B cell (primary cell): ENCODE measurements at regions not wholly inside any gene's neighbourhood (a gene's known extent, or its start where the extent isn't known, plus 50 kb on each side); places are given as distances from the start of the nearest gene placed in this dataset.

Experiments
- ATAC-seq: fragments of 200-7000 bp; cut with Tn5 transposase; one replicate; pipeline ENCODE4 v1.10.0; 2021; ENCODE audit warnings: low read depth, mild to moderate bottlenecking, moderate number of reproducible peaks, moderate library complexity
- CTCF ChIA-PET: fragments of 350-600 bp; sonication (Branson Sonifier 250); formaldehyde crosslinking; loops from one replicate; lab custom pipeline; 2021; ENCODE audit warnings: antibody characterized with exemption, inconsistent platforms; lab: Charles Lee
- POLR2A ChIA-PET: fragments of 350-600 bp; sonication (Branson Sonifier 250); formaldehyde crosslinking; loops from one replicate; lab custom pipeline; 2021; ENCODE audit warnings: antibody characterized with exemption; lab: Charles Lee
- DNase-seq: peaks from one replicate; pipeline ENCODE4 v3.0.0; 2013
- H2AFZ ChIP-seq: 2 replicates; pipeline ENCODE4 v1.6.1; 2012; ENCODE audit warnings: mild to moderate bottlenecking, low read depth, low read length; ENCODE audit not compliant: insufficient read depth, poor library complexity, severe bottlenecking
- H3K27ac ChIP-seq, 2 donors: 1 replicate in 1 of 2; 2 replicates in 1 of 2; pipeline ENCODE4 v1.5.1; 2012 to 2013; ENCODE audit warnings: low read length in 2 of 2, mild to moderate bottlenecking in 2 of 2, moderate library complexity in 1 of 2
- H3K27me3 ChIP-seq, 4 experiments: fragments of 200-600 bp in 1 of 4; sonication (generic) in 1 of 4; replicated peaks in 1 of 4; 1 replicate in 2 of 4; 2 replicates in 2 of 4; pipeline versions ENCODE4 v1.6.1 to v1.7.0; 2013 to 2016; ENCODE audit warnings: low read length in 3 of 4, mild to moderate bottlenecking in 2 of 4, mixed read lengths in 1 of 4, moderate library complexity in 1 of 4; ENCODE audit not compliant: insufficient read depth in 4 of 4, control insufficient read depth in 3 of 4; ENCODE audit errors: control extremely low read depth in 1 of 4
- H3K36me3 ChIP-seq, 2 experiments: replicated peaks in 1 of 2; 1 replicate in 1 of 2; 2 replicates in 1 of 2; pipeline versions ENCODE4 v1.6.1 to v1.7.1; 2013; ENCODE audit warnings: low read length in 1 of 2; ENCODE audit not compliant: insufficient read depth in 2 of 2, control insufficient read depth in 1 of 2; ENCODE audit errors: control extremely low read depth in 1 of 2, extremely low read depth in 1 of 2
- H3K4me1 ChIP-seq, 2 donors: fragments of 200-600 bp in 1 of 2; sonication (generic) in 1 of 2; 1 replicate in 1 of 2; 2 replicates in 1 of 2; pipeline versions ENCODE4 v1.5.1 to v1.6.1; 2013 to 2017; ENCODE audit warnings: low read length in 2 of 2; ENCODE audit not compliant: control insufficient read depth in 2 of 2, insufficient read depth in 2 of 2
- H3K4me2 ChIP-seq: replicated peaks from 2 replicates; pipeline ENCODE3; 2012; ENCODE audit warnings: mild to moderate bottlenecking, low read depth, low read length; ENCODE audit not compliant: poor library complexity, severe bottlenecking
- H3K4me3 ChIP-seq, 5 experiments: fragments of 200-600 bp in 1 of 5; sonication (generic) in 1 of 5; 1 replicate in 3 of 5; 2 replicates in 2 of 5; pipeline versions ENCODE4 v1.5.1 to v1.7.0; 2011 to 2016; ENCODE audit warnings: low read length in 4 of 5, mild to moderate bottlenecking in 4 of 5, low read depth in 2 of 5, control low read depth in 1 of 5, moderate library complexity in 1 of 5; ENCODE audit not compliant: insufficient read depth in 1 of 5; ENCODE audit errors: control extremely low read depth in 1 of 5, extremely low read depth in 1 of 5
- H3K79me2 ChIP-seq: fragments of 200-600 bp; sonication (generic); one replicate; pipeline ENCODE4 v1.6.0; 2016; ENCODE audit warnings: low read length; ENCODE audit not compliant: control insufficient read depth, insufficient read depth
- H3K9ac ChIP-seq: fragments of 200-600 bp; sonication (generic); 2 replicates; pipeline ENCODE4 v1.6.1; 2017; ENCODE audit warnings: mild to moderate bottlenecking, low read length, moderate library complexity
- H3K9me3 ChIP-seq, 3 donors: one replicate each; pipeline versions ENCODE4 v1.6.1 to v1.7.1; 2013; ENCODE audit warnings: low read length in 2 of 3; ENCODE audit not compliant: control insufficient read depth in 2 of 3, insufficient read depth in 1 of 3; ENCODE audit errors: control extremely low read depth in 1 of 3
- H4K20me1 ChIP-seq: 2 replicates; pipeline ENCODE4 v1.6.0; 2012; ENCODE audit warnings: mild to moderate bottlenecking, low read length; ENCODE audit not compliant: insufficient read depth, control insufficient read depth, poor library complexity, severe bottlenecking
- H3K27ac Mint-ChIP-seq: one replicate; pipeline ENCODE4 v1.8.0; 2021; ENCODE audit warnings: mixed read lengths
- H3K27me3 Mint-ChIP-seq: one replicate; pipeline ENCODE4 v1.8.0; 2021; ENCODE audit warnings: mixed read lengths
- H3K4me1 Mint-ChIP-seq: one replicate; pipeline ENCODE4 v1.8.0; 2021; ENCODE audit warnings: mixed read lengths
- H3K4me3 Mint-ChIP-seq: one replicate; pipeline ENCODE4 v1.8.0; 2021; ENCODE audit warnings: mixed read lengths
- H3K9me3 Mint-ChIP-seq: one replicate; pipeline ENCODE4 v1.8.0; 2022; ENCODE audit warnings: mixed read lengths; ENCODE audit not compliant: insufficient read depth
- CTCF ChIP-seq: fragments of 200-600 bp; IDR thresholded peaks from one replicate; pipeline ENCODE4 v1.8.0; 2022; ENCODE audit warnings: antibody characterized with exemption, mild to moderate bottlenecking
- EZH2 ChIP-seq: IDR thresholded peaks from 2 replicates; pipeline ENCODE4 v1.6.1; 2012; ENCODE audit warnings: borderline replicate concordance, low read depth, mild to moderate bottlenecking, moderate library complexity, low read length; ENCODE audit not compliant: insufficient read depth, poor library complexity, severe bottlenecking
- WGBS: methylation state at CpG from one replicate; pipeline ENCODE4 v1.1.5; 2013; ENCODE audit warnings: missing lambda C conversion rate; ENCODE audit not compliant: insufficient coverage; 5-methylcytosine and 5-hydroxymethylcytosine counted together
- intact Hi-C: fragments of 100-400 bp; cut with micrococcal nuclease; formaldehyde crosslinking; loops from one replicate; pipeline ENCODE4 v1.10.0; 2022

DNA sequence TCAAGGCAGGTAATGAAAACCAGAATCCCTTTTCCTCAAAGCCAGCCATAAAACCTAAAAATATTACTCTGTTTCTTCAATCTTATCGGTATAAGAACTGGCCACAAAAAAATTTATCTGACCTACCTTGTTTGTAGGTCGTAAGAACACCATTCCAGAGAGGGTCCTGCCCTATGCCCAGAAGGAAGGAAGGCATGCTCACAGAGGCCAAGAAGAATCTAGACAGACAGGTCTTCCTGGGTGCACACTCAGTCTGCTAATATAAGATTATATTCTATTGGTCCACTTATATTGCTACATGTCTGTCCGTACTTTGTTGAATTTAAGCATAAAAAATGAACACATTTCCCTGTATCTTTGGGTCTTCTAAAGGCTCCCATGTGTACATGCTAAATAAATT is 2136.1 kb upstream of the PCDH20 start:
- Histone ChIP-seq H3K4me2 (no peak overlapping the region), H2AFZ (no peak overlapping the region), H3K27ac (no peak overlapping the region), H4K20me1 (no peaks in the 10 kb centered on the region), H3K27me3 (no peaks in the 10 kb centered on the region), H3K9ac (no peak overlapping the region), H3K36me3 (no peaks in the 10 kb centered on the region), H3K4me1 (no peaks in the 10 kb centered on the region), H3K4me3 (no peak overlapping the region), H3K9me3 (peaks cover 0 to under 1% (median 0%) of the 10 kb centered on the region in 3 donors), H3K79me2 (no peaks in the 10 kb centered on the region)
- 80% methylated on average over 1 of the region's 3 CpGs for WGBS
- ChIA-PET CTCF (no interaction called here), POLR2A (no interaction called here)
- Mint-ChIP-seq H3K4me1 (no peaks in the 10 kb centered on the region), H3K27ac (no peak overlapping the region), H3K4me3 (no peak overlapping the region), H3K9me3 (no peaks in the 10 kb centered on the region), H3K27me3 (no peaks in the 10 kb centered on the region)
- TF ChIP-seq CTCF = no peak
- TF ChIP-seq EZH2 = no peak
- ATAC-seq (no peak), DNase-seq (no peak)
- intact Hi-C loops = no loop called here

DNA sequence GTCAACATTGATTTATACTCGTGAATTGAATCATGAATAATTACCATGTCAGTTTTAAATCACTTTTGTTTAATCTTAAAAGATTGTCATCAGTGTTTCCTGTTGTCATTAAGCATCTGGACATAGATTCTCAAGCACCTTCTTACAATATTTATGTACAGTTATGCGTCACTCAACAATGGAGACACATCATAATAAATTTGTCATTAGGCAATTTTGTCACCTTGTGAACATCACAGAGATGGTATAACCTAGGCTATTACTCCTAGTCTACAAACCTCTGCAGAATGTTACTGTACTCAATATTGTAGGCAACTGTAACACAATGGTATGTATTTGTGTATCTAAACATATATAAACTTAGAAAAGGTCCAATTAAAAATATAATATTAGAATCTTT is 2130.9 kb upstream of the PCDH20 start:
- intact Hi-C loops = no loop called here
- DNase-seq = no peak
- Histone ChIP-seq H3K4me1 (no peaks in the 10 kb centered on the region), H3K36me3 (no peaks in the 10 kb centered on the region), H3K9me3 (peaks cover 0 to 5% (median 0%) of the 10 kb centered on the region in 3 donors), H3K27me3 (no peaks in the 10 kb centered on the region), H3K27ac (no peak overlapping the region), H3K4me2 (no peak overlapping the region), H3K9ac (no peak overlapping the region), H2AFZ (no peak overlapping the region), H3K4me3 (no peak overlapping the region), H4K20me1 (no peaks in the 10 kb centered on the region), H3K79me2 (no peaks in the 10 kb centered on the region)
- no peaks in the 10 kb centered on the region for H3K4me1 Mint-ChIP-seq
- no peak overlapping the region for H3K27ac Mint-ChIP-seq
- H3K4me3 Mint-ChIP-seq = no peak overlapping the region
- CTCF ChIA-PET = no interaction called here
- POLR2A ChIA-PET = no interaction called here
- peaks cover 2% of the 10 kb centered on the region for H3K9me3 Mint-ChIP-seq
- no CpG with 5 or more reads among the region's 2 CpGs for WGBS
- no peaks in the 10 kb centered on the region for H3K27me3 Mint-ChIP-seq
- ATAC-seq = no peak
- TF ChIP-seq CTCF (no peak), EZH2 (no peak)
